ENCODE measurements at regions not wholly inside any gene's neighbourhood (a gene's known extent, or its start where the extent isn't known, plus 50 kb on each side); places are given as distances from the start of the nearest gene placed in this dataset.

- no peak overlapping the region for H3K4me3 ChIP-seq
- no peaks in the 10 kb centered on the region for H3K27me3 ChIP-seq
- TF ChIP-seq CTCF (IDR thresholded peaks at IDR 0.05): no peak
- H3K36me3 ChIP-seq: no peaks in the 10 kb centered on the region
- no peak overlapping the region for H3K27ac ChIP-seq
- DNase-seq (ENCODE audit: low spot score): no peak
- H3K9me3 ChIP-seq: no peaks in the 10 kb centered on the region
- no peaks in the 10 kb centered on the region for H3K4me1 ChIP-seq
Observed at GRCh38 chr10:33939410-33939809, 604.9 kb upstream of the NRP1 start.

GRCh38 chr10:33938001-33938400 lies 603.5 kb upstream of the NRP1 start:
- no peak overlapping the region for H3K4me3 ChIP-seq
- H3K27me3 ChIP-seq: no peaks in the 10 kb centered on the region
- no peaks in the 10 kb centered on the region for H3K4me1 ChIP-seq
- H3K36me3 ChIP-seq: no peaks in the 10 kb centered on the region
- H3K9me3 ChIP-seq: no peaks in the 10 kb centered on the region
- no peak overlapping the region for H3K27ac ChIP-seq
- TF ChIP-seq CTCF (IDR thresholded peaks at IDR 0.05): no peak
- DNase-seq (ENCODE audit: low spot score): no peak

- no peaks in the 10 kb centered on the region for H3K27me3 ChIP-seq
- no peaks in the 10 kb centered on the region for H3K4me1 ChIP-seq
- TF ChIP-seq CTCF (IDR thresholded peaks at IDR 0.05): no peak
- no peak overlapping the region for H3K4me3 ChIP-seq
- H3K36me3 ChIP-seq: no peaks in the 10 kb centered on the region
- H3K9me3 ChIP-seq: no peaks in the 10 kb centered on the region
- DNase-seq (ENCODE audit: low spot score): no peak
- no peak overlapping the region for H3K27ac ChIP-seq
Observed at GRCh38 chr10:33937036-33937730, 602.7 kb upstream of the NRP1 start.

- Histone ChIP-seq H3K36me3 (no peaks in the 10 kb centered on the region), H3K4me1 (no peaks in the 10 kb centered on the region), H3K27me3 (no peaks in the 10 kb centered on the region), H3K4me3 (no peak overlapping the region), H3K27ac (no peak overlapping the region), H3K9me3 (no peaks in the 10 kb centered on the region)
- no peak for DNase-seq (ENCODE audit: low spot score)
- TF ChIP-seq CTCF (IDR thresholded peaks at IDR 0.05): no peak
Observed at GRCh38 chr10:33935350-33935749, 600.9 kb upstream of the NRP1 start.

- no peak overlapping the region for H3K27ac ChIP-seq
- H3K4me3 ChIP-seq: no peak overlapping the region
- H3K4me1 ChIP-seq: no peaks in the 10 kb centered on the region
- TF ChIP-seq CTCF (IDR thresholded peaks at IDR 0.05): no peak
- no peaks in the 10 kb centered on the region for H3K27me3 ChIP-seq
- no peak for DNase-seq (ENCODE audit: low spot score)
- no peaks in the 10 kb centered on the region for H3K9me3 ChIP-seq
- H3K36me3 ChIP-seq: no peaks in the 10 kb centered on the region
Observed at GRCh38 chr10:33930079-33930478, 595.6 kb upstream of the NRP1 start.

- no peaks in the 10 kb centered on the region for H3K9me3 ChIP-seq
- no peak for DNase-seq (ENCODE audit: low spot score)
- H3K27me3 ChIP-seq: no peaks in the 10 kb centered on the region
- H3K4me3 ChIP-seq: no peak overlapping the region
- no peak for TF ChIP-seq CTCF (IDR thresholded peaks at IDR 0.05)
- H3K36me3 ChIP-seq: no peaks in the 10 kb centered on the region
- H3K27ac ChIP-seq: no peak overlapping the region
- no peaks in the 10 kb centered on the region for H3K4me1 ChIP-seq
Observed at GRCh38 chr10:33927347-33927746, 592.9 kb upstream of the NRP1 start.

Data from right atrium auricular region (tissue), 2 donors.